ENCODE measurements at regions not wholly inside any gene's neighbourhood (a gene's known extent, or its start where the extent isn't known, plus 50 kb on each side); places are given as distances from the start of the nearest gene placed in this dataset.

- H4K20me1 ChIP-seq (ENCODE audit: control insufficient read depth, insufficient read depth, low read depth, low read length) = no peaks in the 10 kb centered on the region
- H3F3A ChIP-seq (ENCODE audit: control insufficient read depth, insufficient read depth) = no peaks in the 10 kb centered on the region
- no peaks in the 10 kb centered on the region for H3K79me2 ChIP-seq (ENCODE audit: control insufficient read depth, low read length)
- no peak for TF ChIP-seq EZH2phosphoT487 (IDR thresholded peaks at IDR 0.05; ENCODE audit: borderline replicate concordance, low read length)
- TF ChIP-seq CTCF (IDR thresholded peaks at IDR 0.05; ENCODE audit: low read depth, low read length, poor library complexity, severe bottlenecking) = no peak
- no peaks in the 10 kb centered on the region for H3K4me1 ChIP-seq (ENCODE audit: control insufficient read depth, low read length)
- H3K36me3 ChIP-seq (ENCODE audit: control insufficient read depth, low read length) = no peaks in the 10 kb centered on the region
- H3K9me3 ChIP-seq (ENCODE audit: control insufficient read depth, insufficient read depth, low read length) = peaks cover 4% of the 10 kb centered on the region; the same call in 1 of the 2 replicates
- no peak overlapping the region for H3K4me3 ChIP-seq (ENCODE audit: low read length)
- H3K27ac ChIP-seq (ENCODE audit: low read depth, low read length) = no peak overlapping the region
- H3K27me3 ChIP-seq (ENCODE audit: control insufficient read depth, low read length) = no peaks in the 10 kb centered on the region
- no peak overlapping the region for H3K4me2 ChIP-seq (ENCODE audit: low read length)
- H3K9me2 ChIP-seq (replicated peaks; ENCODE audit: control insufficient read depth, low read length) = no peaks in the 10 kb centered on the region
Observed at GRCh38 chr3:68210635-68211034, 556.2 kb upstream of the SUCLG2 start.

- TF ChIP-seq EZH2phosphoT487 (IDR thresholded peaks at IDR 0.05; ENCODE audit: borderline replicate concordance, low read length) = no peak
- TF ChIP-seq CTCF (IDR thresholded peaks at IDR 0.05; ENCODE audit: low read depth, low read length, poor library complexity, severe bottlenecking) = no peak
- H3F3A ChIP-seq (ENCODE audit: control insufficient read depth, insufficient read depth) = no peaks in the 10 kb centered on the region
- H3K36me3 ChIP-seq (ENCODE audit: control insufficient read depth, low read length) = no peaks in the 10 kb centered on the region
- no peak overlapping the region for H3K4me3 ChIP-seq (ENCODE audit: low read length)
- H3K9me2 ChIP-seq (replicated peaks; ENCODE audit: control insufficient read depth, low read length) = no peaks in the 10 kb centered on the region; the same call in 1 of the 2 replicates
- H3K27me3 ChIP-seq (ENCODE audit: control insufficient read depth, low read length) = no peaks in the 10 kb centered on the region
- no peak overlapping the region for H3K4me2 ChIP-seq (ENCODE audit: low read length)
- H3K79me2 ChIP-seq (ENCODE audit: control insufficient read depth, low read length) = no peaks in the 10 kb centered on the region
- H3K9me3 ChIP-seq (ENCODE audit: control insufficient read depth, insufficient read depth, low read length) = peaks cover 8% of the 10 kb centered on the region; the same call in 1 of the 2 replicates
- H3K4me1 ChIP-seq (ENCODE audit: control insufficient read depth, low read length) = no peaks in the 10 kb centered on the region
- H3K27ac ChIP-seq (ENCODE audit: low read depth, low read length) = no peak overlapping the region
- no peaks in the 10 kb centered on the region for H4K20me1 ChIP-seq (ENCODE audit: control insufficient read depth, insufficient read depth, low read depth, low read length)
Observed at GRCh38 chr3:68207327-68207726, 552.9 kb upstream of the SUCLG2 start.

GRCh38 chr3:68206524-68207117, 552.2 kb upstream of the SUCLG2 start:
- Histone ChIP-seq H3K9me3 (ENCODE audit: control insufficient read depth, insufficient read depth, low read length) (peaks cover 8% of the 10 kb centered on the region; the same call in 1 of the 2 replicates), H3K27ac (ENCODE audit: low read depth, low read length) (no peak overlapping the region), H3K79me2 (ENCODE audit: control insufficient read depth, low read length) (no peaks in the 10 kb centered on the region), H3K4me1 (ENCODE audit: control insufficient read depth, low read length) (no peaks in the 10 kb centered on the region), H4K20me1 (ENCODE audit: control insufficient read depth, insufficient read depth, low read depth, low read length) (no peaks in the 10 kb centered on the region), H3K9me2 (replicated peaks; ENCODE audit: control insufficient read depth, low read length) (no peaks in the 10 kb centered on the region; the same call in 1 of the 2 replicates), H3K4me3 (ENCODE audit: low read length) (no peak overlapping the region), H3K4me2 (ENCODE audit: low read length) (no peak overlapping the region), H3K36me3 (ENCODE audit: control insufficient read depth, low read length) (no peaks in the 10 kb centered on the region), H3F3A (ENCODE audit: control insufficient read depth, insufficient read depth) (no peaks in the 10 kb centered on the region), H3K27me3 (ENCODE audit: control insufficient read depth, low read length) (no peaks in the 10 kb centered on the region)
- TF ChIP-seq CTCF (IDR thresholded peaks at IDR 0.05; ENCODE audit: low read depth, low read length, poor library complexity, severe bottlenecking) (peak; percentile 42), EZH2phosphoT487 (IDR thresholded peaks at IDR 0.05; ENCODE audit: borderline replicate concordance, low read length) (no peak)
